ENCODE measurements at regions not wholly inside any gene's neighbourhood (a gene's known extent, or its start where the extent isn't known, plus 50 kb on each side); places are given as distances from the start of the nearest gene placed in this dataset.

GRCh38 chr4:180436361-180436760 lies 1806.8 kb upstream of the TENM3 start:
- no peak overlapping the region for H3K27ac ChIP-seq (ENCODE audit: insufficient read depth, low read length)
- H3K36me3 ChIP-seq (ENCODE audit: control insufficient read depth, insufficient read depth, low read length): no peaks in the 10 kb centered on the region
- no peak overlapping the region for H3K4me2 ChIP-seq (ENCODE audit: low read depth, low read length)
- in situ Hi-C loops (cut with MboI; ENCODE audit: low sequenced_read_pairs) (no loop called here), dilution Hi-C loops (cut with HindIII; ENCODE audit: low sequenced_read_pairs, unreplicated experiment) (no loop called here), intact Hi-C loops (cut with micrococcal nuclease) (no loop called here)
- H3K23ac ChIP-seq (ENCODE audit: low read depth, low read length): no peak overlapping the region
- H3K27me3 ChIP-seq (ENCODE audit: control insufficient read depth, insufficient read depth, low read length): no peaks in the 10 kb centered on the region
- DNase-seq (no peak), ATAC-seq (ENCODE audit: low read depth) (no peak)
- no peak overlapping the region for H4K8ac ChIP-seq (ENCODE audit: low read depth in 2 of 2, low read length in 2 of 2)
- H3K9ac ChIP-seq (ENCODE audit: low read depth, low read length): no peak overlapping the region
- H3K56ac ChIP-seq (ENCODE audit: extremely low read depth, insufficient read depth, low read length): no peak overlapping the region
- POLR2A ChIA-PET (ENCODE audit: unreplicated experiment): no interaction called here
- no peaks in the 10 kb centered on the region for H3K4me1 ChIP-seq (ENCODE audit: control insufficient read depth, insufficient read depth, low read length)
- CTCF ChIA-PET: no interaction called here
- no peak overlapping the region for H3K4me3 ChIP-seq (ENCODE audit: insufficient read depth, low read depth, low read length)
- no peak overlapping the region for H2BK5ac ChIP-seq (ENCODE audit: low read depth, low read length, poor library complexity, severe bottlenecking)
- no peak overlapping the region for H4K5ac ChIP-seq (ENCODE audit: low read depth, low read length)
- no peak overlapping the region for H2BK15ac ChIP-seq (ENCODE audit: low read depth, low read length)
- BruUV-seq (replicated peaks): no TSS peak
- no peak overlapping the region for H4K91ac ChIP-seq (ENCODE audit: insufficient read depth, low read depth, low read length)
- no peak overlapping the region for H3K18ac ChIP-seq (ENCODE audit: low read depth, low read length)
- H2BK120ac ChIP-seq (ENCODE audit: low read depth, low read length): no peak overlapping the region
- no peak overlapping the region for H2AK9ac ChIP-seq (replicated peaks; ENCODE audit: low read depth, low read length, poor library complexity)
- H3K9me1 ChIP-seq (ENCODE audit: insufficient read depth, low read length): no peaks in the 10 kb centered on the region
- no peaks in the 10 kb centered on the region for H4K20me1 ChIP-seq (ENCODE audit: insufficient read depth, low read length)
- no peak overlapping the region for H3K14ac ChIP-seq (replicated peaks; ENCODE audit: low read depth, low read length)
- TF ChIP-seq RFX5 (IDR thresholded peaks at IDR 0.05; ENCODE audit: low read depth, low read length) (no peak), CEBPB (IDR thresholded peaks at IDR 0.05; ENCODE audit: low read depth, low read length) (no peak), MAFK (IDR thresholded peaks at IDR 0.05; ENCODE audit: low read depth, low read length) (no peak), MAZ (IDR thresholded peaks at IDR 0.05; ENCODE audit: borderline replicate concordance, low read depth, low read length) (no peak), NFE2L2 (IDR thresholded peaks at IDR 0.05; ENCODE audit: low read depth, low read length) (no peak), RCOR1 (IDR thresholded peaks at IDR 0.05; ENCODE audit: insufficient replicate concordance, low read length) (no peak), POLR2A (IDR thresholded peaks at IDR 0.05; ENCODE audit: low read depth, low read length) (no peak), CHD1 (IDR thresholded peaks at IDR 0.05; ENCODE audit: low read depth, low read length) (no peak), MXI1 (IDR thresholded peaks at IDR 0.05; ENCODE audit: borderline replicate concordance, low read depth, low read length) (no peak)
- no peak overlapping the region for H2AK5ac ChIP-seq (ENCODE audit: low read depth, low read length)
- no peak overlapping the region for H3K4ac ChIP-seq (ENCODE audit: low read depth, low read length)
- H3K9me3 ChIP-seq (ENCODE audit: control insufficient read depth, insufficient read depth, low read length): 0 out of 2 replicates have a peak, but pooled peaks cover 2% of the 10 kb centered on the region
- H2BK20ac ChIP-seq (ENCODE audit: low read depth, low read length): no peak overlapping the region
- no peaks in the 10 kb centered on the region for H3K79me1 ChIP-seq (ENCODE audit: low read depth in 1 of 2, low read length in 2 of 2)
- WGBS, 2 experiments (ENCODE audit: extremely low coverage in 2 of 2, insufficient read length in 1 of 2): no CpG with 5 or more reads among the region's 1 CpG
- no peak overlapping the region for H2AFZ ChIP-seq (replicated peaks; ENCODE audit: low read length, poor library complexity)

Data from IMR-90 (cell line).